Heart right ventricle (tissue), 16 donors: ENCODE measurements at regions not wholly inside any gene's neighbourhood (a gene's known extent, or its start where the extent isn't known, plus 50 kb on each side); places are given as distances from the start of the nearest gene placed in this dataset.

ENCODE experiments used
- ATAC-seq, 8 donors: fragments of 200-7000 bp; cut with Tn5 transposase; one replicate each; pipeline ENCODE4 v1.9.1; 2020; ENCODE audit warnings: mild to moderate bottlenecking in 8 of 8, moderate library complexity in 8 of 8, moderate number of reproducible peaks in 1 of 8
- DNase-seq, 2 donors: peaks; one replicate each; pipeline ENCODE4 v3.0.0-alpha.2; 2020
- H3K27ac ChIP-seq, 10 donors: fragments of 200-600 bp; sonication (generic) in 2 of 10; one replicate each; pipeline versions ENCODE4 v1.5.0 to v1.8.0; 2020 to 2022; ENCODE audit warnings: mild to moderate bottlenecking in 3 of 10
- H3K27me3 ChIP-seq, 7 donors: fragments of 200-600 bp; one replicate each; pipeline ENCODE4 v1.8.0; 2021 to 2022; ENCODE audit warnings: mild to moderate bottlenecking in 2 of 7
- H3K36me3 ChIP-seq, 9 donors: fragments of 200-600 bp; sonication (generic) in 1 of 9; one replicate each; pipeline versions ENCODE4 v1.5.0 to v1.8.0; 2020 to 2022; ENCODE audit warnings: mild to moderate bottlenecking in 2 of 9
- H3K4me1 ChIP-seq, 9 donors: fragments of 200-600 bp; sonication (generic) in 1 of 9; one replicate each; pipeline versions ENCODE4 v1.5.0 to v1.8.0; 2020 to 2022; ENCODE audit warnings: mild to moderate bottlenecking in 4 of 9
- H3K4me3 ChIP-seq, 10 donors: fragments of 200-600 bp; sonication (generic) in 2 of 10; one replicate each; pipeline versions ENCODE4 v1.5.0 to v1.8.0; 2020 to 2022; ENCODE audit warnings: mild to moderate bottlenecking in 7 of 10, moderate library complexity in 2 of 10
- H3K9me3 ChIP-seq, 11 donors: fragments of 200-600 bp in 10 of 11; sonication (generic) in 2 of 11; one replicate each; pipeline versions ENCODE4 v1.5.0 to v1.8.0; 2013 to 2022; ENCODE audit warnings: mild to moderate bottlenecking in 2 of 11, control low read depth in 1 of 11, moderate library complexity in 1 of 11
- WGBS, 2 donors: extraction: QIAGEN DNeasy Blood & Tissue Kit; methylation state at CpG; one replicate each; pipeline ENCODE4 v1.1.7; 2013; ENCODE audit warnings: inconsistent platforms in 1 of 2; 5-methylcytosine and 5-hydroxymethylcytosine counted together
- intact Hi-C, 10 donors: fragments of 100-400 bp; cut with DNase I; formaldehyde crosslinking; loops; one replicate each; pipeline versions ENCODE4 v1.11.1 to v1.14.2; 2022
- TF ChIP-seq, protein P1 (sequence below), 9 donors: fragments of 200-600 bp; sonication (generic) in 2 of 9; IDR thresholded peaks; one replicate each; pipeline versions ENCODE4 v1.5.0 to v1.8.0; 2021 to 2022; ENCODE audit warnings: antibody characterized with exemption in 9 of 9, mild to moderate bottlenecking in 5 of 9, moderate library complexity in 1 of 9
- donor health status: Arrhythmogenic right ventricular cardiomyopathy.
- donor health status: ischemic (EF 13 %, LVEDD 7.1; RV severe dilation, severe dysfunction).
- donor health status: healthy with polysubstance abuse.
- donor health status: DM: no; HTN: yes; CAD: no.
- donor health status: DM: no; HTN: no; CAD: no.
- donor health status: ischemic (EF 25% LVEDD 6.9; RV normal size, moderate dysfunction).
- donor health status: ischemic (EF 25% LVEDD 5.7; RV mildly dilated, moderate dysfunction).
- donor health status: healthy.
- donor health status: DM: yes; HTN: yes; CAD: no.
- donor health status: Ischemic cardiomyopathy.
- donor health status: ischemic (EF 35%, LVEDD 5.7; RV mildly dilated, moderate dysfunction).
- donor health status: nonischemic (EF 11% LVEDD 7.7; RV severe dilation, severe dysfunction).
- donor health status: DM: yes; HTN: yes; CAD: no.
- donor health status: PGD.
- donor health status: ischemic (EF 29% LVEDD 5.4; RV normal size, mild dysfunction).
- donor health status: nonischemic (EF 23%, LVEDD 6.1; RV moderate dilation, normal function).

- WGBS, 2 donors, result 83 to 92% methylated on average over 2 of the region's 2 CpGs
- ATAC-seq (no peak), DNase-seq (no peak)
- H3K27ac ChIP-seq, result no peak overlapping the region
- no peak overlapping the region for H3K4me3 ChIP-seq
- intact Hi-C loops, result no loop called here
- no peaks in the 10 kb centered on the region for H3K27me3 ChIP-seq
- TF ChIP-seq, protein P1, sequence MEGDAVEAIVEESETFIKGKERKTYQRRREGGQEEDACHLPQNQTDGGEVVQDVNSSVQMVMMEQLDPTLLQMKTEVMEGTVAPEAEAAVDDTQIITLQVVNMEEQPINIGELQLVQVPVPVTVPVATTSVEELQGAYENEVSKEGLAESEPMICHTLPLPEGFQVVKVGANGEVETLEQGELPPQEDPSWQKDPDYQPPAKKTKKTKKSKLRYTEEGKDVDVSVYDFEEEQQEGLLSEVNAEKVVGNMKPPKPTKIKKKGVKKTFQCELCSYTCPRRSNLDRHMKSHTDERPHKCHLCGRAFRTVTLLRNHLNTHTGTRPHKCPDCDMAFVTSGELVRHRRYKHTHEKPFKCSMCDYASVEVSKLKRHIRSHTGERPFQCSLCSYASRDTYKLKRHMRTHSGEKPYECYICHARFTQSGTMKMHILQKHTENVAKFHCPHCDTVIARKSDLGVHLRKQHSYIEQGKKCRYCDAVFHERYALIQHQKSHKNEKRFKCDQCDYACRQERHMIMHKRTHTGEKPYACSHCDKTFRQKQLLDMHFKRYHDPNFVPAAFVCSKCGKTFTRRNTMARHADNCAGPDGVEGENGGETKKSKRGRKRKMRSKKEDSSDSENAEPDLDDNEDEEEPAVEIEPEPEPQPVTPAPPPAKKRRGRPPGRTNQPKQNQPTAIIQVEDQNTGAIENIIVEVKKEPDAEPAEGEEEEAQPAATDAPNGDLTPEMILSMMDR (IDR thresholded peaks at IDR 0.05), result no peak
- H3K9me3 ChIP-seq, result peaks cover 0 to 14% (median 0%) of the 10 kb centered on the region in 11 donors
- H3K36me3 ChIP-seq, result no peaks in the 10 kb centered on the region
- H3K4me1 ChIP-seq, result no peaks in the 10 kb centered on the region
These were observed 134.7 kb downstream of the DRD1 start for GRCh38 chr5:175309218-175309810.

DNA sequence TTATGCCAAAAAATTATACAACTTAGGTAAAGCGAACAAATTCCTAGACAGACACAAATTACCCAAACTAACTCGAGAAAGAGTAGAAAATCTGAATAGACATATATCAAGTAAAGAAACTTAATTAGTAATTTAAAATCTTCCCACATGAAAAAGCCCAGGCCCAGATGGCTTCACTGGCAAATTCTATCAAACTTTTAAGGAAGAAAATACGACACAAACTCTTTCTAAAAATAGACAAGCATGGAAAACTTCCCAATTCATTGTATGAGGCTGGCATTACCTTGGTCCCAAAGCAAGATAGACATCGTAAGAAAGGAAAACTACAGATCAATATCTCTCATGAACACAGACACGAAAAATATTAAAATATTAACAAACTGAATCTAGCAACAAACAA, 135.3 kb downstream of the DRD1 start:
- TF ChIP-seq, protein P1 (IDR thresholded peaks at IDR 0.05), result no peak
- DNase-seq, result no peak
- H3K9me3 ChIP-seq, result peaks cover 0 to 20% (median 2%) of the 10 kb centered on the region in 11 donors
- no peak overlapping the region for H3K4me3 ChIP-seq
- no peaks in the 10 kb centered on the region for H3K27me3 ChIP-seq
- 69 to 70% methylated on average over 5 of the region's 5 CpGs for WGBS, 2 donors
- H3K36me3 ChIP-seq, result no peaks in the 10 kb centered on the region
- intact Hi-C loops, result no loop called here
- no peaks in the 10 kb centered on the region for H3K4me1 ChIP-seq
- no peak overlapping the region for H3K27ac ChIP-seq
- no peak for ATAC-seq

DNA sequence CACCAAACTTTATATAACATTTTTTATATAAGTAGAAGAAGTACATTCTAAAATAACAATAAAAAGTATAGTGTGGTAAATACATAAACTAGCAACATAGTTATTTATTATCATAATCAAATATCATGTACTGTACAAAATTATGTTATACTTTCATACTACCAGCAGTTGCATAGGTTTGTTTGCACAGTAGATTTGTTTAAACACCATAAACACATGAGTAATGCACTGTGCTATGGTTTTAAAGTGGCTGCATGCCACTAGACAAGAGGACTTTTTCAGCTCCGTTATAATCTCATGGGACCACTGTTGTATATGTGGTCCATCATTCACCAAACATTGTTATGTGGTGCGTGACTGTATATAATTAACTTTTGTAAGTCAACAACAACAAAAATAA, 137.6 kb downstream of the DRD1 start:
- no peak for ATAC-seq
- Histone ChIP-seq H3K4me1 (no peaks in the 10 kb centered on the region), H3K9me3 (peaks cover 0 to 25% (median 2%) of the 10 kb centered on the region in 11 donors), H3K27ac (no peak overlapping the region), H3K27me3 (no peaks in the 10 kb centered on the region), H3K4me3 (no peak overlapping the region), H3K36me3 (no peaks in the 10 kb centered on the region)
- WGBS, 2 donors, result 87 to 88% methylated on average over 2 of the region's 2 CpGs
- no peak for DNase-seq
- TF ChIP-seq, protein P1 (IDR thresholded peaks at IDR 0.05), result no peak
- intact Hi-C loops, result no loop called here

DNA sequence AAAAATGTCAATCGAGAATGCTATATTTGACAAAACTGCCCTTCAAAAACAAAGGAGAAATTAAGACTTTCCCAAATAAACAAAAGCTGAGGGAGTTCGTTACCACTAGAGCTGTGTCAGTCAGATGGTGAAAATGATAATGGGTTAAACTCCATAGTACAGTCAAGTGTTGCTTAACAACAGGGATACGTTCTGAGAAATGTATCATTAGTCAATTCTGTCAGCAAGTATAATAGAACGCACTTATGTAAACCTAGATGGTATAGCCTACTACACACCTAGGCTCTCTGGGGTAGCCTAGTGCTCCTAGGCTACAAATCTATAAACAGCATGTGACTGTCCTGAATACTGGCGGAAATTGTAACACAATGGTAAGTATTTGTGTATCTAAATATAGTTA, 138.7 kb downstream of the DRD1 start:
- intact Hi-C loops, result no loop called here
- Histone ChIP-seq H3K27ac (no peak overlapping the region), H3K36me3 (no peaks in the 10 kb centered on the region), H3K4me3 (no peak overlapping the region), H3K9me3 (peaks cover 0 to 25% (median 2%) of the 10 kb centered on the region in 11 donors), H3K27me3 (no peaks in the 10 kb centered on the region), H3K4me1 (no peaks in the 10 kb centered on the region)
- 68 to 70% methylated on average over 5 of the region's 5 CpGs for WGBS, 2 donors
- no peak for ATAC-seq
- no peak for DNase-seq
- TF ChIP-seq, protein P1 (IDR thresholded peaks at IDR 0.05), result no peak
